Prostate gland (tissue), 2 donors: ENCODE measurements at regions not wholly inside any gene's neighbourhood (a gene's known extent, or its start where the extent isn't known, plus 50 kb on each side); places are given as distances from the start of the nearest gene placed in this dataset.

Experiments
- CTCF ChIP-seq, 4 experiments: fragments of 200-600 bp in 2 of 4; fragments of 450-650 bp in 2 of 4; sonication (generic) in 2 of 4; IDR thresholded peaks; 1 replicate in 3 of 4; 2 replicates in 1 of 4; pipeline ENCODE4 v1.5.1; 2016 to 2019; ENCODE audit warnings: antibody characterized with exemption in 4 of 4, mild to moderate bottlenecking in 2 of 4, moderate library complexity in 2 of 4
- POLR2A ChIP-seq: fragments of 450-650 bp; IDR thresholded peaks from one replicate; pipeline ENCODE4 v1.6.1; 2016; ENCODE audit warnings: antibody characterized with exemption, mild to moderate bottlenecking
- POLR2AphosphoS5 ChIP-seq: sonication (generic); formaldehyde crosslinking; IDR thresholded peaks from one replicate; pipeline ENCODE4 v1.6.1; 2017; ENCODE audit warnings: antibody characterized with exemption

GRCh38 chr12:124107351-124107750 is 134.3 kb downstream of the ZNF664 start:
- TF ChIP-seq CTCF (IDR thresholded peaks at IDR 0.05) = no peak
- no peak for TF ChIP-seq POLR2AphosphoS5
- TF ChIP-seq POLR2A = no peak
